ENCODE measurements at regions not wholly inside any gene's neighbourhood (a gene's known extent, or its start where the extent isn't known, plus 50 kb on each side); places are given as distances from the start of the nearest gene placed in this dataset.

DNA sequence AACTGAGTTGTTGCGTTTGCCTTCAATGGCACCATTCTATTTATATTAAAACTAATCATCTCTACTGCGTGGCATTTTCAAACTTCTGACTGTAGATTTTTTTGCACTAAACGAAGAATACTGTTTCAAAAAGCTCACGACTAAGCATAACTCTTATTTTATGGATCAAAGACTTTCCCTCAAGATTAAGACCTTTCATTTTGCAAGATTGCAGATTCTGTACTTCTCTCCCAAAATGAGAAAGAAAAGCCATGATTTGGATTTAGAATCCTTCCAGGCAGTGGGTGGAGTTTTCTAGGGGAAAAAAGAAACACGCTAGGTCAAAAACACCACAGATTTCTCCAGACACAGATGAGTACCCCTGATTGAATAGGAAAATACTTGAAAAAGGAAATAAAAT lies 617.2 kb upstream of the NR2F2 start:
- no peaks in the 10 kb centered on the region for H3K9me2 ChIP-seq (ENCODE audit: insufficient read depth)
- no peak for DNase-seq
- no peaks in the 10 kb centered on the region for H3K27me3 ChIP-seq (replicated peaks; ENCODE audit: insufficient read depth)
- 69 to 77% methylated on average over 5 of the region's 5 CpGs for WGBS, 2 experiments (ENCODE audit: low coverage in 1 of 2, low lambda C conversion rate in 2 of 2, missing lambda C conversion rate in 2 of 2)
- H3F3A ChIP-seq (ENCODE audit: insufficient read depth), result 0 out of 2 replicates have a peak, but pooled peaks cover 5% of the 10 kb centered on the region
- no peaks in the 10 kb centered on the region for H3K9me3 ChIP-seq (ENCODE audit: low read depth)
- in situ Hi-C loops (cut with MboI), result no loop called here
- no peak overlapping the region for H2AFZ ChIP-seq
- no peaks in the 10 kb centered on the region for H4K20me1 ChIP-seq (ENCODE audit: insufficient read depth)
- no peak for TF ChIP-seq EZH2 (IDR thresholded peaks at IDR 0.05; ENCODE audit: insufficient read depth, poor library complexity, severe bottlenecking)
- TF ChIP-seq EZH2phosphoT487 (IDR thresholded peaks at IDR 0.05; ENCODE audit: insufficient read depth, low read depth), result no peak
- no peaks in the 10 kb centered on the region for H3K36me3 ChIP-seq (ENCODE audit: low read depth)
- H3K4me1 ChIP-seq (ENCODE audit: insufficient read depth), result no peaks in the 10 kb centered on the region; the same call in 1 of the 2 replicates
- no peak overlapping the region for H3K4me2 ChIP-seq (ENCODE audit: unreplicated experiment)
- H3K27ac ChIP-seq, result no peak overlapping the region
- no peak overlapping the region for H3K4me3 ChIP-seq
- no peak overlapping the region for H3K9ac ChIP-seq
- no peaks in the 10 kb centered on the region for H3K79me2 ChIP-seq (ENCODE audit: insufficient read depth)

DNA sequence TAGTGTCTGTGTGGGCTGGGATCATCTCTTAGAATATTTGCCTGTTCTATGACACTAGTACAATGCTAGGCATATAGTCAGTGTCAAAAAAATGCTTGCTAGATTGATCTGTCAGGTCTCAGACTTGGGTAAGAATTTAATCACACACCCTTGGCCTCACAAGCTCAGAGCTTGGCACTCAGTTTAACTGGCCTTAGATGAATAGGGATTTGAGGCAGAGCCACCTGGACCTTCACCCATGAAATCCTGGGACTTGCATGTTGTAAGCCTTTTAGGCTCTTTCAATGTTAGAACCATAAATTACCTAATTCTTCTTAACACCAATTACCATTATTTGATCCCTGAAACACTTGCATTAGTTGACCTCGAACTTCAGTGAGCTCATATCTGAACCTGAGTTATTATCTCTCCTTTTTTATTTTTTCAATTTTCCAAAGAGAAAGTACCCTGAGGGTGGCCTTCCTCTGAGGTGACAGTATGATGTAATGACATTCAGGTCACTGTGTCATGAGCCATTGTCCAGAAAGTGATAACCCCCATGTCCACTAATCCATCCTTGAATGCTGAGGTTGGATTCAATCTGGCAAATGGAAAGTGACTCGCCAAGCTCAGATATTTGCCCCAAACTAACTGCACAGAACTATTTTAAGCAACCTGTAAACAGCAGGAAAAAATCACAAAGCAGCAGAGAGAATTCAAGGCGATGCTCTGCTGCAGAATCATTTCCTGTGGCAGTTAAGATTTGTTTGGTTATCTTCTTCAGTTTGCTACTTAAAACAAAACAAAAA lies 615.2 kb upstream of the NR2F2 start:
- 0 out of 2 replicates have a peak, but pooled peaks cover 5% of the 10 kb centered on the region for H3F3A ChIP-seq (ENCODE audit: insufficient read depth)
- H3K27me3 ChIP-seq (replicated peaks; ENCODE audit: insufficient read depth), result no peaks in the 10 kb centered on the region
- H2AFZ ChIP-seq, result no peak overlapping the region
- TF ChIP-seq EZH2 (IDR thresholded peaks at IDR 0.05; ENCODE audit: insufficient read depth, poor library complexity, severe bottlenecking), result no peak
- TF ChIP-seq EZH2phosphoT487 (IDR thresholded peaks at IDR 0.05; ENCODE audit: insufficient read depth, low read depth), result no peak
- DNase-seq, result no peak
- H3K9ac ChIP-seq, result no peak overlapping the region
- H3K4me1 ChIP-seq (ENCODE audit: insufficient read depth), result no peaks in the 10 kb centered on the region; the same call in 1 of the 2 replicates
- H4K20me1 ChIP-seq (ENCODE audit: insufficient read depth), result no peaks in the 10 kb centered on the region
- H3K4me2 ChIP-seq (ENCODE audit: unreplicated experiment), result no peak overlapping the region
- H3K36me3 ChIP-seq (ENCODE audit: low read depth), result no peaks in the 10 kb centered on the region
- H3K27ac ChIP-seq, result no peak overlapping the region
- H3K9me2 ChIP-seq (ENCODE audit: insufficient read depth), result no peaks in the 10 kb centered on the region
- in situ Hi-C loops (cut with MboI), result no loop called here
- no peak overlapping the region for H3K4me3 ChIP-seq
- WGBS, 2 experiments (ENCODE audit: low coverage in 1 of 2, low lambda C conversion rate in 2 of 2, missing lambda C conversion rate in 2 of 2), result 64 to 69% methylated on average over 3 of the region's 3 CpGs
- H3K79me2 ChIP-seq (ENCODE audit: insufficient read depth), result no peaks in the 10 kb centered on the region
- no peaks in the 10 kb centered on the region for H3K9me3 ChIP-seq (ENCODE audit: low read depth)

DNA sequence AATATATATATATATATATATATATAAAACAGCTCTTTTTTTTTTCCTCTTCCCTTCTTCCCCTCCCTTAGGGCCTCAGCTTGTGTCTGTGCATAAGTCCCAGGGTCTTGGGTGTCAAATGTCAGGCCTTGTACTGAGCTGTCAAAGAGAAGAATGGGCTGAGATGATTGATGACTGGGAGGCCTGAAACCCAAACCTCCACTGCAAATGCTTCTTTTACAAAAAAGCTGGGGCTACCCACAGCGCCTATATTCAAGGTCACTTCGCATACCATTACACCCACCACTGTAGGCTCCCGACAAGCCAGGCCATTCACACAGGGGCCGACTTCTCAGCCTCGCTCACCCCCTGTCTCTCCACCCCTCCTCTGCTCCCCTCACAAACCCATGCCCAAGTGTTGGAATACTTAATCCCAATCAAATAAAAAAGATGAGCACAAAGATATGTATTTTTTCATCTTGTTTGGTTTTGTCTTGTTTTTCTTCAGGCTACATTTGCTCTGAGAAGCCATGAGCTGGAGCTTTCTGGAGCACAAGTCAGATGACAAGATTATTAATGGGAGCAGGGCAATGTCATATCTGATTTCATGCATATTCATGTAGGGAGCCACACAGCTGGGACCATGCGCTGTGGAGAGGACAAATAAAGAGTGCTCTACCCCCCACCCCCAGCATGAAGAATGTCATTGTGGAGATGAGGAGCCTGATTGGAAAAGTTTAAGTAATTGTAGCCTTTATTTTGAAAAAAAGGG lies 614.4 kb upstream of the NR2F2 start:
- Histone ChIP-seq H3K4me3 (no peak overlapping the region), H3K27ac (no peak overlapping the region), H4K20me1 (ENCODE audit: insufficient read depth) (no peaks in the 10 kb centered on the region), H3K4me2 (ENCODE audit: unreplicated experiment) (no peak overlapping the region), H3K9me3 (ENCODE audit: low read depth) (no peaks in the 10 kb centered on the region), H3K9me2 (ENCODE audit: insufficient read depth) (no peaks in the 10 kb centered on the region), H3K79me2 (ENCODE audit: insufficient read depth) (no peaks in the 10 kb centered on the region), H3K4me1 (ENCODE audit: insufficient read depth) (no peaks in the 10 kb centered on the region; the same call in 1 of the 2 replicates), H3K27me3 (replicated peaks; ENCODE audit: insufficient read depth) (no peaks in the 10 kb centered on the region), H3K9ac (no peak overlapping the region), H3K36me3 (ENCODE audit: low read depth) (no peaks in the 10 kb centered on the region), H3F3A (ENCODE audit: insufficient read depth) (0 out of 2 replicates have a peak, but pooled peaks cover 5% of the 10 kb centered on the region), H2AFZ (no peak overlapping the region)
- WGBS, 2 experiments (ENCODE audit: low coverage in 1 of 2, low lambda C conversion rate in 2 of 2, missing lambda C conversion rate in 2 of 2), result 84 to 86% methylated on average over 6 of the region's 6 CpGs
- in situ Hi-C loops (cut with MboI), result no loop called here
- no peak for DNase-seq
- no peak for TF ChIP-seq EZH2 (IDR thresholded peaks at IDR 0.05; ENCODE audit: insufficient read depth, poor library complexity, severe bottlenecking)
- TF ChIP-seq EZH2phosphoT487 (IDR thresholded peaks at IDR 0.05; ENCODE audit: insufficient read depth, low read depth), result no peak

DNA sequence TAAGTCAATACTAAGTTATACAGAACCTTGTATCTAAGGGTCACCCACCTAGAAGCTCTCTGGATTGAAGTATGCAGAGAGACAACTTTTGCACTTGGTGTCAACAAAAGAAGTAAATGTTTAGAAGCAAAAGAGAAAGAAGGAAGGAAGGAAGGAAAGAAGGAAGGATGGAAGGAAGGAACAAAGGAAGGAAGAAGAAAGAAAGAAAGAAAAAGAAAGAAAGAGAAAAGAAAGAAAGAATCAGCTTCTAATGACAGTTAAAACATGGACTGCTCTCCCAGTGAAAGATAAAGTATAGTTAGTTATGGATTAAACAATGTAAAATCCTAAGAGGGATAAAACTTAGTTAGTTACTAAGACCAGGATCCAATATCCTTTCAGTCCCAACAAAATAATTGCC lies 613.8 kb upstream of the NR2F2 start:
- H3K9me2 ChIP-seq (ENCODE audit: insufficient read depth), result no peaks in the 10 kb centered on the region
- no peaks in the 10 kb centered on the region for H3K36me3 ChIP-seq (ENCODE audit: low read depth)
- no peak overlapping the region for H3K27ac ChIP-seq
- no peak overlapping the region for H3K4me3 ChIP-seq
- no peak for TF ChIP-seq EZH2 (IDR thresholded peaks at IDR 0.05; ENCODE audit: insufficient read depth, poor library complexity, severe bottlenecking)
- TF ChIP-seq EZH2phosphoT487 (IDR thresholded peaks at IDR 0.05; ENCODE audit: insufficient read depth, low read depth), result no peak
- H4K20me1 ChIP-seq (ENCODE audit: insufficient read depth), result no peaks in the 10 kb centered on the region
- no peak for DNase-seq
- H3K79me2 ChIP-seq (ENCODE audit: insufficient read depth), result no peaks in the 10 kb centered on the region
- 0 out of 2 replicates have a peak, but pooled peaks cover 5% of the 10 kb centered on the region for H3F3A ChIP-seq (ENCODE audit: insufficient read depth)
- H3K27me3 ChIP-seq (replicated peaks; ENCODE audit: insufficient read depth), result no peaks in the 10 kb centered on the region
- no peaks in the 10 kb centered on the region for H3K9me3 ChIP-seq (ENCODE audit: low read depth)
- no peak overlapping the region for H3K9ac ChIP-seq
- no peaks in the 10 kb centered on the region; the same call in 1 of the 2 replicates for H3K4me1 ChIP-seq (ENCODE audit: insufficient read depth)
- in situ Hi-C loops (cut with MboI), result no loop called here
- no peak overlapping the region for H2AFZ ChIP-seq
- H3K4me2 ChIP-seq (ENCODE audit: unreplicated experiment), result no peak overlapping the region

All from GM23248 (cell line).